SH-SY5Y (cell line): ENCODE measurements at regions not wholly inside any gene's neighbourhood (a gene's known extent, or its start where the extent isn't known, plus 50 kb on each side); places are given as distances from the start of the nearest gene placed in this dataset.

Experiments
- GATA2 ChIP-seq: IDR thresholded peaks from 2 replicates; pipeline ENCODE4 v1.6.1; 2011; ENCODE audit warnings: mild to moderate bottlenecking, low read depth, low read length
- GATA3 ChIP-seq: IDR thresholded peaks from 2 replicates; pipeline ENCODE4 v1.6.1; 2011; ENCODE audit warnings: low read depth, mild to moderate bottlenecking, low read length, moderate library complexity

DNA sequence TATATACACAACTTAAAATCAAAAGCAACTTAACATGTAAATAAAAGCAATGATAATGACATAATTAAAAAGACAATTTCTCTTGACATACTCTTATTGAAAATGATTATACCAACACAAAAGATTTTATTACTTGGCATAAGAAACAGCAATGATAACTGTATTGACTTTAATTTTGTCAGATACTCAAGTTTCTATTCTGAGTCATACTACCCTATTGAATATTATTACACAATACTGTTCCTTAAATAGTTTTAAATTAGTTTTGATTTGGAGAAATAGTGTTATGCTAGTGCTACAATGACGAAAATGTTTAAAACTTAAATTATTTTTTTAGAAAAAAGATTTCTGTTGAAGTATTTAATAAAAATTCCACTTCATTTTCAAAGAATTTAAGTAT lies 1319.3 kb upstream of the C9orf72 start:
- no peak for TF ChIP-seq GATA2
- TF ChIP-seq GATA3 = no peak
